ENCODE measurements at regions not wholly inside any gene's neighbourhood (a gene's known extent, or its start where the extent isn't known, plus 50 kb on each side); places are given as distances from the start of the nearest gene placed in this dataset.

- Histone ChIP-seq H3K27me3 (ENCODE audit: control insufficient read depth in 1 of 2, insufficient read depth in 2 of 2, low read length in 2 of 2) (no peaks in the 10 kb centered on the region), H2AFZ (ENCODE audit: low read length) (no peak overlapping the region), H3K36me3 (replicated peaks in 1 of 2; ENCODE audit: control insufficient read depth in 1 of 2, insufficient read depth in 2 of 2, low read length in 2 of 2) (no peaks in the 10 kb centered on the region), H3K27ac (ENCODE audit: extremely low read length, insufficient read depth, low read length) (no peak overlapping the region), H3K9ac (ENCODE audit: insufficient read depth, low read depth, low read length) (no peak overlapping the region), H3K4me3 (replicated peaks in 1 of 3; ENCODE audit: insufficient read depth in 1 of 3, low read depth in 2 of 3, low read length in 3 of 3) (no peak overlapping the region), H3K9me3 (ENCODE audit: low read length) (no peaks in the 10 kb centered on the region), H4K20me1 (ENCODE audit: insufficient read depth, low read length) (no peaks in the 10 kb centered on the region), H3K4me1 (ENCODE audit: insufficient read depth, low read length) (no peaks in the 10 kb centered on the region), H3K4me2 (ENCODE audit: low read depth, low read length) (no peak overlapping the region), H3K79me2 (ENCODE audit: insufficient read depth, low read length) (no peaks in the 10 kb centered on the region)
- 0% methylated on average over 3 of the region's 3 CpGs for WGBS (ENCODE audit: low lambda C conversion rate)
- POLR2A ChIA-PET: no interaction called here
- no TSS peak for BruUV-seq (replicated peaks)
- ATAC-seq: no peak
- in situ Hi-C loops (cut with HindIII; ENCODE audit: extremely low pct_ligation_motif_present, low pct_unique_long_range_greater_than_20kb): no loop called here
- TF ChIP-seq SRSF9 (IDR thresholded peaks at IDR 0.05; ENCODE audit: borderline replicate concordance, insufficient read depth, low read depth, low read length, poor library complexity, severe bottlenecking) (no peak), TGIF2 (CRISPR knock-in tag; IDR thresholded peaks at IDR 0.05) (no peak), FOXA1 (IDR thresholded peaks at IDR 0.05) (no peak), FOXA1 (CRISPR knock-in tag; IDR thresholded peaks at IDR 0.05) (no peak), ZBTB38 (CRISPR knock-in tag; IDR thresholded peaks at IDR 0.05) (no peak), ZNF343 (CRISPR knock-in tag; IDR thresholded peaks at IDR 0.05) (no peak), JUN (CRISPR knock-in tag; IDR thresholded peaks at IDR 0.05) (no peak), KDM2A (CRISPR knock-in tag; IDR thresholded peaks at IDR 0.05; ENCODE audit: borderline replicate concordance, low read depth) (no peak), ZNF30 (CRISPR knock-in tag; IDR thresholded peaks at IDR 0.05) (no peak), DBP (CRISPR knock-in tag; IDR thresholded peaks at IDR 0.05; ENCODE audit: not compliant biosample characterization) (no peak), NCOA5 (CRISPR knock-in tag; IDR thresholded peaks at IDR 0.05) (no peak)
- FAIRE-seq: no peak
- DNase-seq (ENCODE audit: low spot score): no peak
- intact Hi-C loops (cut with micrococcal nuclease; ENCODE audit: unreplicated experiment): no loop called here
- CTCF ChIA-PET (ENCODE audit: low intra/inter-chr PET ratio, low total read pairs): no interaction called here
These were observed 788.7 kb upstream of the AMOT start for GRCh38 chrX:113629326-113629725.
